ENCODE measurements at regions not wholly inside any gene's neighbourhood (a gene's known extent, or its start where the extent isn't known, plus 50 kb on each side); places are given as distances from the start of the nearest gene placed in this dataset.

- TF ChIP-seq CTCF (IDR thresholded peaks at IDR 0.05; ENCODE audit: insufficient read depth, low read length) (no peak), POLR2AphosphoS5 (IDR thresholded peaks at IDR 0.05; ENCODE audit: low read depth) (no peak), GABPA (IDR thresholded peaks at IDR 0.05; ENCODE audit: low read depth) (no peak), REST (IDR thresholded peaks at IDR 0.05; ENCODE audit: insufficient replicate concordance, low read depth) (no peak), SPI1 (IDR thresholded peaks at IDR 0.05; ENCODE audit: borderline replicate concordance, low read depth) (no peak)
These were observed 66.5 kb upstream of the ZNF267 start for GRCh38 chr16:31807086-31807485.
